ENCODE measurements at regions not wholly inside any gene's neighbourhood (a gene's known extent, or its start where the extent isn't known, plus 50 kb on each side); places are given as distances from the start of the nearest gene placed in this dataset.

DNA sequence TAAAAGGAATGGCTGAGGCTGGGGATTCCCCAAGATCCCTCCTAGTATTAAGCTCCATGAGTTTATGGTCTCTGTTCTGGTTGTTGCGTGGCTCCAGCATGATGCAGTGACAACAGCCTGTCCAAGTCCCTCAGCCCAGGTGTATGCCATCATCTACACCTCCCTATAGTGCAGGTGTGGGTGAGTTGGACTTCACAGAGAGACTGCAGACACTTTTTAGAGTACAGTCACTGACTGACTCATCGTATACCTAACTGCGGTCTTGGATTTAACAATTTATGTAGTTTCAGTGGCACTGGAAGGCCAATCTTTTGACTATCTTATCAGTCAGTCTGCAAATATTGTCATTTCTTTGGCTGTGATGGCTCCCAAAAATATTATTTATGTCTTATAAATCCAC, 415.0 kb downstream of the TMX3 start:
- H3K56ac ChIP-seq (replicated peaks; ENCODE audit: insufficient read length, low read depth, low read length): no peak overlapping the region
- no peak overlapping the region for H2BK15ac ChIP-seq (ENCODE audit: low read length)
- no peaks in the 10 kb centered on the region for H3K79me1 ChIP-seq (ENCODE audit: low read depth, low read length)
- TF ChIP-seq TCF12 (IDR thresholded peaks at IDR 0.05; ENCODE audit: low read depth, low read length) (no peak), SP1 (IDR thresholded peaks at IDR 0.05; ENCODE audit: low read depth, low read length) (no peak), SRF (IDR thresholded peaks at IDR 0.05; ENCODE audit: low read depth, low read length) (no peak), NANOG (IDR thresholded peaks at IDR 0.05; ENCODE audit: insufficient read depth, low read depth, low read length, poor library complexity, severe bottlenecking) (no peak)
- H2BK12ac ChIP-seq (ENCODE audit: low read depth, low read length): no peak overlapping the region
- no peaks in the 10 kb centered on the region for H4K20me1 ChIP-seq (replicated peaks in 1 of 2; ENCODE audit: control insufficient read depth in 1 of 2, insufficient read depth in 2 of 2, low read length in 2 of 2)
- H3K27ac ChIP-seq (ENCODE audit: low read depth, low read length): no peak overlapping the region
- no peaks in the 10 kb centered on the region for H3K23me2 ChIP-seq (ENCODE audit: low read depth, low read length)
- H3K27me3 ChIP-seq (replicated peaks in 1 of 4; ENCODE audit: control insufficient read depth in 3 of 4, extremely low read depth in 1 of 4, insufficient read depth in 3 of 4, low read length in 3 of 4): no peaks in the 10 kb centered on the region
- no peak overlapping the region for H3K4me2 ChIP-seq (ENCODE audit: insufficient read depth in 1 of 2, low read depth in 2 of 2, low read length in 2 of 2)
- no peak overlapping the region for H2BK120ac ChIP-seq (replicated peaks; ENCODE audit: low read depth, low read length)
- peak overlapping the region; percentile 89 for H2AFZ ChIP-seq (ENCODE audit: low read length)
- H3K9ac ChIP-seq (replicated peaks in 1 of 4; ENCODE audit: extremely low read depth in 1 of 4, low read depth in 3 of 4, low read length in 3 of 4): no peak overlapping the region
- no peak overlapping the region for H3K4ac ChIP-seq (replicated peaks; ENCODE audit: insufficient read length, low read depth, low read length)
- H3K79me2 ChIP-seq (ENCODE audit: control insufficient read depth in 1 of 2, insufficient read depth in 2 of 2, low read length in 2 of 2): no peaks in the 10 kb centered on the region
- ChIA-PET POLR2A (ENCODE audit: partially characterized antibody) (no interaction called here), CTCF (ENCODE audit: partially characterized antibody) (interaction anchor here (1.2 kb wide), 1 partner anchor 16 kb away, joined by 3 read pairs; no protein-coding TSS in a partner anchor)
- H4K8ac ChIP-seq (ENCODE audit: extremely low read depth, insufficient read depth, low read length): no peak overlapping the region
- H3K36me3 ChIP-seq (ENCODE audit: control insufficient read depth in 2 of 4, insufficient read depth in 4 of 4, low read length in 3 of 4): no peaks in the 10 kb centered on the region
- WGBS, 2 experiments (ENCODE audit: extremely low coverage in 1 of 2, insufficient coverage in 1 of 2, insufficient read length in 1 of 2, insufficient replicate concordance in 2 of 2, low coverage in 1 of 2, low lambda C conversion rate in 2 of 2, missing lambda C conversion rate in 1 of 2): 95% methylated on average over 3 of the region's 3 CpGs; no CpG with 5 or more reads in 1 of the 2 experiments
- no peaks in the 10 kb centered on the region for H3K9me3 ChIP-seq (ENCODE audit: insufficient read depth in 2 of 2, low read depth in 1 of 2, low read length in 1 of 2)
- no peak overlapping the region for H2AK5ac ChIP-seq (ENCODE audit: low read depth, low read length)
- FAIRE-seq (no peak), DNase-seq (ENCODE audit: low read depth in 1 of 2, low spot score in 2 of 2) (no peak)
- H4K91ac ChIP-seq (replicated peaks; ENCODE audit: insufficient read length, low read length): no peak overlapping the region
- no peak overlapping the region for H2BK5ac ChIP-seq (ENCODE audit: low read depth, low read length)
- no peak overlapping the region for H2BK20ac ChIP-seq (ENCODE audit: low read length)
- no peak overlapping the region for H4K5ac ChIP-seq (ENCODE audit: insufficient read length, low read depth, low read length)
- H3K18ac ChIP-seq (ENCODE audit: extremely low read depth, low read length): no peak overlapping the region
- no peak overlapping the region for H3K4me3 ChIP-seq (ENCODE audit: extremely low read depth in 1 of 4, insufficient read depth in 2 of 4, low read depth in 3 of 4, low read length in 4 of 4)
- no peaks in the 10 kb centered on the region for H3K4me1 ChIP-seq (replicated peaks in 1 of 4; ENCODE audit: control insufficient read depth in 3 of 4, insufficient read depth in 4 of 4, low read length in 3 of 4)
- no peak overlapping the region for H3K14ac ChIP-seq (ENCODE audit: insufficient read length)
- no peak overlapping the region for H3K23ac ChIP-seq (ENCODE audit: insufficient read length)
